Tongue (tissue), 1 donor: ENCODE measurements at regions not wholly inside any gene's neighbourhood (a gene's known extent, or its start where the extent isn't known, plus 50 kb on each side); places are given as distances from the start of the nearest gene placed in this dataset.

Source experiments
- DNase-seq: peaks from one replicate; pipeline ENCODE4 v3.0.0-alpha.2; 2015

DNA sequence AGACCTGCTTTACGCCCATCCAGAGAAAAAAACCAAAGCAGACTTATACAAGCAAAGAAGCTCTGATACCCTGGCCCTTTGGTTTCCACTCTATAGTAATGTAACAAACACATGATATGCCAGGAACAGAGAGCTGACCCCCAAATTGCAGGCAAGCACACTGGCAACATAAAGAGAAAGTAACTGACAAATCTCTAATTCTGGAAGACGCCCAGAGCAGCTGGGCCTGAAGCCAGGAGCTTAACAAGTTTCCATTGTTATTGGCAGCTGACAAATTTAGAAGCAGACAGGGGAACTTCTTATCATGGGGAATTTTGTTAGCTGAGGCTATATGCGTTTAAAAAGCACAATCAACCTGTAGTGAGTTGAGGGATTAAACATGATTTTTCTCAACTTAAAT, 158.0 kb downstream of the DLEU7 start:
- peak; percentile 93 for DNase-seq

DNA sequence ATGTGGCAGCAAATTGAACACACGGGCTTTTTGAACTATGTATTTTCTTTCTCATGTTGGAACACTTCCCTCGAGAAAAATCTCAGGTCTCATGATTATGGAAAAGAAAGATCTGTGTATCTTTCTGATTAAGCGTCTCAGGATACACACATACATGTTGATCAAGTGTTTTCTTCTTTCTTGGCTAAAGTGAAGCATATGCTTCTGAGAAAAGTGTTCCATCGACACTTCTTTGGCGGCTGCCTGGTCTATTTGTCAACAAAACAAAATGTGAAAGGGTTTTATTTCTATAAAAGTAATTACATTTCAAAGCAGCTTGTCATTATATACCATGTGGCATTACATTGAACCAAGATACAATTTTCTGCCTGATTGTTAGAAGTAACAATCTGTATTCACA, 157.5 kb downstream of the DLEU7 start:
- no peak for DNase-seq

DNA sequence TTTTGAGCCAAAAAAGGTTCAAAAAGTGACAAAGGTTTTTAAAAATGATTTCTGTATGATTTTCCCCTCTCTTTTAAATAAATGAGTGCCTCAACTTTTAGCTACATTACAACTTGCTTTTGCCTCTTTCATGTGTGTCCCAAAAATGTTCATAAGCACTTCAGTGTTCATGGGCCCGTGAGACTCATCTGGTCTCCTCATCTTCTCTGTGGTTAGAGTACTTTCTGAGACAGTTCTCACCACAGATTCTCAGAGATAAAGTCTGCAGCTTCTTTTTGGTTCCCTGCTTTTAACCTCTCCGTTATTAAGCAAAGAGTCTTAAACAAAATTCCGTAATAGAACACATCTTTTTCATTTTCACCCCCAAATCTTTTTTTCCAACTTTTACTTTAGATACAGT, 156.9 kb downstream of the DLEU7 start:
- no peak for DNase-seq

DNA sequence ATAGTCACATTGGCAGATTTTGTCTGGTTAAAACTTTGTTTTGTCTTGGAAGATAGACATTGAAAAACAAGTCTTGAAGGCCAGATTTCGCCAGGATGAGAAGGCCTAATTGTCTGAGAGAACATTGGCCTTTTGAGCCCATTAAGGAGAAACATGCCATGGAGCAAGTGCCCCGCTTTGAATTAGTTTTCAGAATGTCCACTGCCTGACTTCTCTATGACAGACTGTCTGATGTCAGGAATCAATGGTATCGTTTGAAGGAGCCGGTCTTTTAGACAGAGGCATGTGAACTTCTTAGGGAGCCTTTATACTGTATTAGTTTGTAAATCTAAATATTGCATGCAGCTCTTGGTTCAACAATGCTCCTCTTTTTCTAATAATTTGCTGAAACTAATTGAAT, 155.9 kb downstream of the DLEU7 start:
- no peak for DNase-seq

DNA sequence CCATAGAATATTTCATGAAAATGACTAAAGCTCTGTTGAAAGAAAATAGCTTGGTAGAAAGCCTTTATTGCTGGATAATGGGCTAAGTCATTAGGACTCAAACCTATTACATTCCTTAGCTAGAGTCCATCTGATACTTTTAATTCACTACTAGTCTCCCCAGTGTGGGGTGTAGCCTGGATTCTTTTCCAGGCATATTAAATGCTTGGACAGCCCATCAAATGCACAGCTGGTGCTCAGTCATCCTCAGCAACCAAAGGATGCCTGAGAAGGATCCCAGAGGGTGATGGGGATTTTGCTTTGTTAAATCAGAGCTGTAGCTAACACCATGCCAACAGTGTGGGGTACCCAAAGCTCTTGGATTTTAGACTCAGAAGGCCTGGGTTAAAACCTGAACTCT, 153.5 kb downstream of the DLEU7 start:
- DNase-seq, result peak; percentile 53

DNA sequence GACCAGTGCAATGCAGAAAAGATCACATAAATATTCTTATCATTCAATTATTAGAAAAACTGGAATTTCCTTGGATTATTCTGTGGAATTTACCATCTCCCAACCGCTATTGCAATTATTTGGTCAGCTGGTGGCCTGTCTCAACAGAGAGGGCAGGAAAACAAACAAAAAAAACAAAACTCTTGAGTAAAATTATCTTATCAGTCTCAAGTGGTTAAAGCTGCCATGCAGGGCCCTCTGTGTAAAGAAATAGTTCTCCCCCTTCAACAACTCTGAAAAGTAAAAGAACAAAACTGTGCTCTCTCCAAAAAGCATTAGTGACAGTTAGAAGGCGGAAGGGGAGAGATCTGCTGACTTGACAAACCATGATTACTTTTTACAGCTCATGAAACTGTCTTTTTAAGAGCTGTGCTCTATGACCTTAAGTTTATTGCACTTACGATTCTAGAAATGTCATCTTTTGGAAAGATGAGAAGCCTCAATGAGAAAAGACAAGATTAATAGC, 152.3 kb downstream of the DLEU7 start:
- DNase-seq, result no peak

DNA sequence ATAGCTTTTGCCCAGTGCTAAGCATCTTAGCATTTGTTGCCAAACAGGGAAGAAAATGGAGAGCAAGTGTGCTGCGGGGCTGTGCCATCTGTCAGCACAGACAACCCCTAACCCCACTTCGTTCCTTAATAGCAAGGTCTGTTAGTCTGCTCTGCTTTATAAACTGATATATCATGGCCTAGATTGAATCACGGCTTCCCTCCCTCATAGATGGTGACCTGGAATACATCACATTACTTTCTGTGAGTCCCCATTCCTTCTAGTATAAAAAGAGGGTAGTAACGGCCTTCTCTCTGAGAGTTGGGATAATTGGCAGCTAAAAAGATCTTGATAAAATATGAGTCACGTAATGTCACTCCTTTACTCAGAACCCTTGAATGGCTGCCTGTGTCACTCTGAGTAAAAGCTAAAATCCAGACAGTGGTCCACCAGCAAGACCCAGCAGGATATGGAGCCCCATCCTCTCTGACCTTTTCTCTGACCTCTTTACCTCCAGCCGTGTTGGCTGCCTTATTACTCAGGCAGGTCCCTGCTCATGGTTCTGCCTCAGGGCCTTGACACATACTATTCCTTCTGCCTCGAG, 151.7 kb downstream of the DLEU7 start:
- DNase-seq, result no peak

DNA sequence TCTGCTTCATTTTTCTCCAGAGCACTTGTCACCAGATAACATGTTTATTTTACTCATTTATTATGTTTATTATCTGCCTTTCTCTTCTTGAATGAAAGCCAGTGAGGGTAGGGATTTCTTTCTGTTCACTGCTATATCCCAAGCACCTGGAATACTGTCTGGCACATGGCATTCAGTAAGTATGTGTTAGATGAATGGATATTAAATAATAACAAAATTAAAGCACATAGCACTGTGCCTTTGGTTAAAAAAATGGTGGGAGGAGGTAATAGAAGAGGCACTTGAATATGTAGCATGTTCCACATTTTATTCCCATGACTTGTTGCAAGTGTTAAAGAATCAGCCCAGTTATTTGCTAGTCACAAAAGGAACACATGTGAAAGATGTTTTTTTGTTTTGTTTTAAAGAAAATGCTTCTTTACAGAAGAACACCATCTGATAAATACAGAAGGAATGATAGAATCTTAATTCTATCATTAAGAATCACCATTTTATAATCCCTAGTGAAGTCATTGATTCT, 151.0 kb downstream of the DLEU7 start:
- no peak for DNase-seq

DNA sequence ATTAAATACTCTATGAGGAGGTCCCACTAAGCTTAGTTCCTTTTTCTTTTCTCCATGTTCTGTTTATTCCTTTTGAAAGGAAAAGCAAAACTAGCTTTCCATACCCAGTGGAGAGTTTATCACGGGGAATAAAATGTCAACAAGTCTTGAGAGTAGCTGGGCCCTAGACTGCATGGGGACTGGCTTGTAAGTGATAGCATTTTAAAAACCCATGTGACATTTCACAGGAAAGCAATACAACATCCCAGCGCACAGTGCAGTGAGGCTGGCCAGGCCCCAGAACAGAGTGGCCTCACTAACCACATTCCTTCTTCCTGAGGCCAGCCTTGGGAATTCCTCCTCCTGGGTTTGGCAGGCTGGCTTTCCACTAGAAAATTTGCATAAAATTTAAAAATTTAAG, 149.8 kb downstream of the DLEU7 start:
- DNase-seq, result peak; percentile 53

DNA sequence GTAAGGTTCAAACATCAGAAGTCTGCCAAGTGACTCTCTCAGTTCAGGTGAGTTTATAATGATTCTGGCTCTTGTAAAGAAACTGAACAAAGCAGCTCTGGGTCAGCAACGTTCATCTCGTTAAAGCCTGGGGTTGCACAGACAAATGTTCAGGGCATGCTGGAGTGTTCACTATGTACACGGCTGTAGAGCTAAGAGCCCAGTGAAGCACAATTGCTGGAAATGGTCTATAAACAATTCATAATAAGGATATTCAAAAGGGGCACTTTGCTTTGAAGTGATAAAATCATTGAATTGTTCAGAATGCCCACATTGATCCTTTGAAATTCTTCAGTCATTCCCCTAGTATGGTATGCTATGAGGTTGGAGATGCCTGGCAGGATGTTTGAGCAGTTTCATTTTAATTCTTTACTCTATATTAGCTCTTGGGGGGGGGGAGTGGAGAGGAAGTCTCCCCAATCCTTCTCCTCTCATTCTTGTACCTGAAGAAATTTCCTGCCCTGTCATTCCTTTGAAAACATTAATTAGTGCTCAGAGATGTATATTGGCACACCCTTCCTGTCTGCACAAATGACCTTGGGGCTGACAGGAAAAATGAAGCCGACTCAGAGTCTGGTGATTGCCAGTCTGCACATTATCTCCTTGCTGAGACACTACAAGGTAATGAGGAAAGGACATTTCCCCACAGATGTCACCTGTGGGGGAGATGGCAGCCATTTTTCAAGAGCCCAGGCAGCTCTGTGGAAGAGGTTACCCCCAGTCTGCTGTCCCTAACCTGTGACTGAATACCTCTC, 145.5 kb downstream of the DLEU7 start:
- DNase-seq, result no peak

DNA sequence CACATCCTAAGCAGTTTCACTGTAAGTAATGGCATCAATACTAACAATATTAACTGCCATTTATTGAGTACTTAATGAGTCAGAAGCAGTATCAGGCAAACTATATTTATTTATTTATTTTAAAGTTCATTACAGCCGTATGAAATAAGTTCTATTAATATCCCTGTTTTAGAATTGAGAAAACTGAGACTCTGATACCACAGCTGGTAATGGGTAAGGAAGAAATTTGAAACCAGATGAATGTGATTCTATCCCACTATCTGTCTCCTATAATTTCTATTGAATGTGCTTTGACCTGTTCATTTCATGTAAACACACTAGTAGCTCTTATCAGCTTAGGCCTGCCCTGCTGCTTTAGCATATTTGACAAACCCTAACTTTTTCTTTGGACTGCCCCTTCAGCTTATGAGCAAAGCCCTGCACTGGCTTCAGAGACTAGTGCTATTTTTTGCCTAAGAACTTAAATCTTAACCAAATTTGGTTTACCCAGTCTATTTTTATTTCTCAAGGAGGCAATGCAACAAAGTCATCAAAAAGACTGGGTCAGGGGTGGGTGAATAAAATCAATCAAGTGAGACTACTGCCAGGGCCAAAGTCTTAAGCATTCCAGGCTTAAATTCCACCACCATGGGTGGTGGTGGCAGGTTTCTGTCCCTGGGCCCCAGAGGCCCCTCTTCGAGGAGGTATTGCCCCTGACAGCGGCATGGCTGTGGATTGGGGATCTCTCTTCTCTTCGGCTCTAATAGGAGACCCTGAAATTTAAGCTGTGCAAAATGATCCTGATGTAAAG, 143.4 kb downstream of the DLEU7 start:
- DNase-seq, result no peak

DNA sequence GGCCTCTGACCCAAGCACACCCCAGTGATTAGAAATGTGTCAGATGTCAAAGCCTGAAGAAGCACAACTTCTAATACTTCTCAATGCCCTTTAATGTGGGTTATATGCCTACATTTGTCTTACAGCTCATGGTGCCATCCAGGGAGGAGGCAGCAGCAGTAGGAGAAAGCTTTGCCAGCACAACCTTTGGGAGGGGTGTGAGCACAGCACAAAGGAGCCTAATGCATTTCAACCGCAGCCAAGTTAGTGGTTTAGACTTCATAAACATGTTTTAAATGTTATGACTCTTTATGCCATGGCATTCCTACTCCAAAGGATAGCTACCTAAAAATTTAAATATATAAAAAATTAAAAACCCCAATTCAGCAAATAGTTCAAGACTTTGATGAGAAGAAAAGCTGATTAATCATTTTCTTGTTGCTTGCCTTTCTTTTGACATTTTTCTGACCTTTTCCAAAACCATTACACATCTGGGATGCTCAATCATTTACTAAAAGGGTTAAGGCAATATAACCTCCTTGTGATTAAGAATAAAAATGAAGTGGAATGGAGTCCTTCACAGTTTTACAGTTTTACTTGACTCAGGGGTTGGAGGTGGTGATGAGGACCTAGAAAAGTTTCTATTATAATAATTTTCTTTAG, 142.7 kb downstream of the DLEU7 start:
- DNase-seq, result no peak

DNA sequence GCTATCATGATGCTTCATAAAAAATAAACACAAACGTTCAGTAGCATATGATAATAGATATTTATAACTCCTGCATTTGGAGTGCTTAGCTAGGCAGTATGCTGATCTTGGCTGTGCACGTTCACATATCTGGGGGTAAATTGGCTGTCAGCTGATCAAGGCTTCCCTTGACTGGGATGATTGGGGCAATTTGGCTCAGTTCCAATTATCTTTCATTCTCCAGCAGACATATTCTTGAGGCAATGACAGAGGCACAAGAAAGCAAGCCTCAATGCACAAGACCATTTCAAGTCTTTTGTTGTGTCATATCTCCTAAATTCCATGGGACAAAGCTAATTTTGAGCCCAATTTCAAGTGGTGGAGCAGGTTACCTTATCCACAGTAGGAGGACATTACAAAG, 142.0 kb downstream of the DLEU7 start:
- DNase-seq, result no peak

DNA sequence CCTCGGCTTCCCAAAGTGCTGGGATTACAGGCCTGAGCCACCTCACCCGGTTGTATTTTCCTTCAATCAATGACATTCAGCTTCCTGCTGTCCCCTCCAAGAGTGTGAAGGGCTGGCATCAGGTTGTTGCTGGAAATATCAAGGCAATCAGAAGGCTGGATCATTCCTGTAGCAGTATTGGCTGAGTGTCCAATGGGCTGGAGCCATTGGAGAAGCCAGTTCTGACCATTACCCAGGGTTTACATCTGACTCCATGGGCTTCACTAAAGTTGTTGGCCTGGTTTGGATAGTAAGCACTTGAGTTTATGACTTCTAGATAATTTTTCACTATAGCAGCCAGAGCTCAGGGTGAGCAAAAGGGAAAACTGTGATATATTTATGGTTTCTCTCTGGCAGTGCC, 137.0 kb downstream of the DLEU7 start:
- no peak for DNase-seq

DNA sequence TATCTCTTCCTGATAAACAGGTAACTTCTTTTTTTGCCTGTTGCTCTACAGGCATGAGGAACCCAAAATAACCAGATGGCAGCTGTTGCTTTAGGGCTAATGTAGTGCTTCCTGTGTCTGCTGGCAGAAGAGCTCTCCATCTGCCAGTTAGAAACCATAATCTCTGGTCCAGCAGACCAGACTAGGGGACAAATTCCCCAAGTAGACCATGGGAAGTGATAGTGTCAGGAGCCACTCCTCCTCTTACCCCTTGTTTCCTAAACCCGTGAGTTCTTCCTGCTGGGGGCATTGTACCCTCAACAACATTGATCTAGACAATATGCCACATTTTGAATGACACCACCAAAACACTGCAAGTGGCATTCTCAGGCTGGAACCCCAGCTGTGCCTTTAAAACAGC, 135.9 kb downstream of the DLEU7 start:
- DNase-seq, result no peak

DNA sequence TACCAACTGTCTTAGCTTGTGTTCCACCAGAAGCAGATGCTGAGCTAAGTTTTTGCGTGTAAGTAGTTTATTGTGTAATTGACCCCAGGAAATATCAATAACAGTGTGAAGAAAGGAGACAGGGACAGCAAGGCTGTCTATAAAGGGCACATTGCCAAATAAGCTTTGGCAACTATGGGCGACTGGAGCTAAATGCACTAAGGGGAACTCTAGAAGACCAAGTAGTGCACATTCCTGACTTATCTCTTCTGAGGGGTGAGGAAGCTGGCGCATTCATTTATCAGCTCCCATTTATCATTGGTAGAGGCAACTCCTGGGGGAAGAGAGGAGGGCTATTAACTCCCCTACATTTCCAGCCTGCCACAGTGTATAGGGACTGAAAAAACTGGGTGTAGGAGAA, 135.0 kb downstream of the DLEU7 start:
- no peak for DNase-seq

DNA sequence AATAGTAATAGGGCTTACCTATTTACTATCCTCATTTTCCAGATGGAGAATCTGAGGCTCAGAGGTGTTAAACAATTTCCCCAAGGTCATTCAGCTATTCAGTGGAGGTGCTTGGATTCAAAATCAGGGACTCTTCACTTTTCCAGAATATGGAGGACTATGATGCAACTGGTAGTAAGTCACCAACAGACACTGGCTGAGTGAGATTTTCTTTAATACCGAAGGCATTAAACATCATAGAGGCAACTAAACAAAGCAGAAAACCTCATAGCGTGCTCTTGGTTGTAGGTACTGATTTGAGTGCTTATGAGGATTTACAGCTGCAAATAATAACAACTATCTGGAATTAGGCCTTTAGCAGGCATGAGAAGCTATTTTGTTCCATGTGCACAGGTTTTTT, 134.4 kb downstream of the DLEU7 start:
- no peak for DNase-seq

DNA sequence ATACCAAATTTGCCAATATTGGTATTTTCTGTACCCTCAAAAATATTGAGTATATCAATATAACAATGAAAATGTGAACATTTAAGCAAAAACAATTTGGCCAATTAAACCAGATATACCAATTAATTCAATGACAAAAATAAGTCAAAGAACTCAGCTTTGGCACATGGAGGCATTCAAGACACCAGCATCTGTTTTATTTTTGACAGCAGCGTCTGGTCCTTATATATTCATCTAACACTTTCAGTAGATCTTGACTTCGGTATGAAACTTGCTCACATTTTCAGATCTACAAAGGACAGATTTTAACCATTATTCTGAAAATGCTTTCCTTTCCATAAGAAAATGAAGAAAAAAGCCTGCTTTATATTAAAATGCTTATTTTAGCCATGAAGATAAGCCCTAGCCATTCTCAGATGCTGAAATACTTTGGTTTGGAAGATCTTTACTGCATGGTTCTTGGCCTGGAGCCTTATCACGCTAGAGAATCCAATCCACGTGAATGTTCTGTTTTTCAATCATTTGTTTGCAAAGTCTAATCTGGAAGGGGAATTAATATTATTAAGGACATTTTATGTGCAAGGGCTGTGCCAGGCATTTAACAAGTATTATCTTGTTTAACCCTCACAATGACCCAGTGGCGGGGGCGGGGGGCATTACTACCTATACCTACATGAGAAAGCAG, 132.2 kb downstream of the DLEU7 start:
- no peak for DNase-seq

DNA sequence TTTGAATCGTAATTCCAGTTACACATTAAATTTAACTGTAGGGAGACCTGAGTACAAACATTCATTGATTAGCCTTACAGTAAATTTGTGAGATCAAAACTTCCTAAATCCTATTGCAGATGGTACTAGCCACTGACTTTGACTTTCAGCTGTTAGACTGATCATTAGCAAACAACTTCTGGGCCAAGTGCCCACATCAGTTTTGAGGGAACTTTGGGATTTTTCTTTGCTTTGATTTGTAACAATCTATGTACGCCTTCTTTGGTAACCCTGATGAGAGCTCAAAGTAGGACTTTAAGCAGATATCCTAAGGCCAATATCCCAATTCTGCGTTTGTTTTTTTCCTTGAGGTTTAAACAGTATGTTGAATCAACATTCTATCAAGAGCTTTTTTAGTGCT, 131.5 kb downstream of the DLEU7 start:
- DNase-seq, result no peak

DNA sequence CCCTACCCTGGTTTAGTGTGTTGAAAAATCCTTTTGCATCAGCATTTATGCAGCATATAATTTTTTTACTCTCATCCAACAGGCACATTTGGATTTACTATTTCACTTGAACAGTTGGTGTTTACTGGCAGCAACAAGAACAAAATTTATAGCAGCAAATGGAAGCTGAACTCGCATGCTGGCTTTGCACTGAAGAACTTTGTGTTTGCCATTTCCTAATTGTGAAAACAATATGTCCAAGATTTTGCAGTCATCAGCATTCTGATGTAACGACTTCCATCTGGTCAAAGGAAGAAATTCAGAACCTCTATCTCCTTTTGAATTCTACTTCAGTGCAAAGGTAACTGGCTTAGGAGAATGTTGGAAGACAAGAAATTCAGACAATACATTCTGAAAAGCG, 131.0 kb downstream of the DLEU7 start:
- peak; percentile 52 for DNase-seq

DNA sequence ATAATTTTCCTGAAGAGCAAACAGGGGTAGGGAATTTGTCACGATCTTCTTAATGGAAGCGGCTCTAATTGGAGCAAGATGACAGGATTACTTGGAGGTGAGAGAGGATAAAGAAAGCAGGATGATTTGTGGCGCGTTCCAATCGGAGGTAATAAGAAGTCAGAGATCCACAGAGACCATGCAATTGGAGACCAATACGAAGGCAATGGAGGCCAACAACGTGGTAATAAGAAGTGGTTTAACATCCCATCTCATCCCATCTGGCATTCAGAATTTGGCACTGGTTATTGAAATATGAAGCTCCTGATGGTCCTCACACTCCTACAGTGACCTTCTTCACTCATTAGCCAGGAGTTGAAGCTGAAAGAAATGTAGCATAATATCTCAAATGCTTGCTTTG, 130.6 kb downstream of the DLEU7 start:
- DNase-seq, result peak; percentile 63
